OCI-LY3 (cell line): ENCODE measurements at regions not wholly inside any gene's neighbourhood (a gene's known extent, or its start where the extent isn't known, plus 50 kb on each side); places are given as distances from the start of the nearest gene placed in this dataset.

Source experiments
- H2AFZ ChIP-seq: fragments of 200-600, 300-600 bp; shearing (Covaris generic); 2 replicates; pipeline ENCODE4 v1.6.0; 2014; ENCODE audit warnings: antibody characterized with exemption, low read depth, low read length
- H3K27ac ChIP-seq: fragments of 200-600, 300-600 bp; sonication (generic); 2 replicates; pipeline ENCODE4 v1.5.1; 2014; ENCODE audit warnings: mild to moderate bottlenecking, low read length, moderate library complexity, mixed read lengths
- H3K27me3 ChIP-seq: fragments of 200-600, 300-600 bp; sonication (generic); 2 replicates; pipeline ENCODE4 v1.6.1; 2014; ENCODE audit warnings: low read depth, low read length, mixed read lengths
- H3K36me3 ChIP-seq: fragments of 200-600, 300-600 bp; sonication (generic); replicated peaks from 2 replicates; pipeline ENCODE3; 2014; ENCODE audit warnings: low read depth, low read length, mixed read lengths
- H3K4me1 ChIP-seq: fragments of 300-600, 200-600 bp; sonication (generic); 2 replicates; pipeline ENCODE4 v1.6.1; 2014; ENCODE audit warnings: low read length, mixed read lengths
- H3K4me2 ChIP-seq: fragments of 200-600, 300-600 bp; sonication (generic); 2 replicates; pipeline ENCODE4 v1.6.1; 2014; ENCODE audit warnings: low read length, mixed read lengths
- H3K4me3 ChIP-seq: fragments of 300-600, 200-600 bp; sonication (generic); 2 replicates; pipeline ENCODE4 v1.5.1; 2014; ENCODE audit warnings: antibody characterized with exemption, mild to moderate bottlenecking, low read length, moderate library complexity
- H3K79me2 ChIP-seq: fragments of 300-600, 200-600 bp; shearing (Covaris generic); 2 replicates; pipeline ENCODE4 v1.6.1; 2014; ENCODE audit warnings: mild to moderate bottlenecking, low read length, mixed read lengths
- H3K9ac ChIP-seq: fragments of 300-600, 200-600 bp; shearing (Covaris generic); 2 replicates; pipeline ENCODE4 v1.6.0; 2014; ENCODE audit warnings: mild to moderate bottlenecking, low read length, moderate library complexity
- H3K9me3 ChIP-seq: fragments of 200-600, 300-600 bp; shearing (Covaris generic); 2 replicates; pipeline ENCODE4 v1.6.1; 2014; ENCODE audit warnings: low read length, mixed read lengths; ENCODE audit not compliant: insufficient read depth
- H4K20me1 ChIP-seq: fragments of 200-600, 300-600 bp; sonication (generic); 2 replicates; pipeline ENCODE4 v1.6.1; 2016; ENCODE audit warnings: low read length, mixed read lengths; ENCODE audit not compliant: insufficient read depth
- EZH2phosphoT487 ChIP-seq: fragments of 200-600 bp; shearing (Covaris generic); IDR thresholded peaks from 2 replicates; pipeline ENCODE4 v1.6.1; 2018; ENCODE audit warnings: antibody characterized with exemption, mixed run types, low read depth
- TF ChIP-seq, protein P1 (sequence below): fragments of 200-600, 300-600 bp; sonication (generic); IDR thresholded peaks from 2 replicates; pipeline ENCODE4 v1.5.1; 2014; ENCODE audit warnings: antibody characterized with exemption, low read length, low read depth

DNA sequence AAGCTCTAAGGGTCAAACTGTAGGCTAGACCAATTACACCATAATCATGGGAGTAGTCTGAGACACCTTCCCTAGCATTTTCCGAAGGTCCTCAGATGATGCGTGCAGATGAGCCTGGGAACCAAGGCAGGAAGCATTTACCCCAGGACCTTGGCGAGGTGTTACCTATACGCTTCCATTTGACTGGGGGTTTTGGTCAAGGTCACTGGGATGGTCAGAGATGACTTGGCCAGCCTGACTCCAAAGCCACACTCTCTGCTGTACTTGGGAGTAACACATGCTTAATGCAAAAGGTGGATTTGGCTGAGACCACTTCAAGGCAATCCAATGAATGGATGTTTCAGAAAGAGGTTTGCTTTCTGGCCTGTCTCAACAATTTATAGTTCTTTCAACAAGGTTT, 98.9 kb upstream of the IRS2 start:
- TF ChIP-seq EZH2phosphoT487 = no peak
- TF ChIP-seq, protein P1, sequence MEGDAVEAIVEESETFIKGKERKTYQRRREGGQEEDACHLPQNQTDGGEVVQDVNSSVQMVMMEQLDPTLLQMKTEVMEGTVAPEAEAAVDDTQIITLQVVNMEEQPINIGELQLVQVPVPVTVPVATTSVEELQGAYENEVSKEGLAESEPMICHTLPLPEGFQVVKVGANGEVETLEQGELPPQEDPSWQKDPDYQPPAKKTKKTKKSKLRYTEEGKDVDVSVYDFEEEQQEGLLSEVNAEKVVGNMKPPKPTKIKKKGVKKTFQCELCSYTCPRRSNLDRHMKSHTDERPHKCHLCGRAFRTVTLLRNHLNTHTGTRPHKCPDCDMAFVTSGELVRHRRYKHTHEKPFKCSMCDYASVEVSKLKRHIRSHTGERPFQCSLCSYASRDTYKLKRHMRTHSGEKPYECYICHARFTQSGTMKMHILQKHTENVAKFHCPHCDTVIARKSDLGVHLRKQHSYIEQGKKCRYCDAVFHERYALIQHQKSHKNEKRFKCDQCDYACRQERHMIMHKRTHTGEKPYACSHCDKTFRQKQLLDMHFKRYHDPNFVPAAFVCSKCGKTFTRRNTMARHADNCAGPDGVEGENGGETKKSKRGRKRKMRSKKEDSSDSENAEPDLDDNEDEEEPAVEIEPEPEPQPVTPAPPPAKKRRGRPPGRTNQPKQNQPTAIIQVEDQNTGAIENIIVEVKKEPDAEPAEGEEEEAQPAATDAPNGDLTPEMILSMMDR = no peak
- H3K4me1 ChIP-seq = no peaks in the 10 kb centered on the region
- no peak overlapping the region for H3K9ac ChIP-seq
- H2AFZ ChIP-seq = no peak overlapping the region
- no peaks in the 10 kb centered on the region for H3K79me2 ChIP-seq
- no peaks in the 10 kb centered on the region for H3K27me3 ChIP-seq
- H3K4me3 ChIP-seq = no peak overlapping the region
- H3K4me2 ChIP-seq = no peak overlapping the region
- no peaks in the 10 kb centered on the region for H3K36me3 ChIP-seq
- no peak overlapping the region for H3K27ac ChIP-seq
- H4K20me1 ChIP-seq = no peaks in the 10 kb centered on the region
- H3K9me3 ChIP-seq = no peaks in the 10 kb centered on the region

DNA sequence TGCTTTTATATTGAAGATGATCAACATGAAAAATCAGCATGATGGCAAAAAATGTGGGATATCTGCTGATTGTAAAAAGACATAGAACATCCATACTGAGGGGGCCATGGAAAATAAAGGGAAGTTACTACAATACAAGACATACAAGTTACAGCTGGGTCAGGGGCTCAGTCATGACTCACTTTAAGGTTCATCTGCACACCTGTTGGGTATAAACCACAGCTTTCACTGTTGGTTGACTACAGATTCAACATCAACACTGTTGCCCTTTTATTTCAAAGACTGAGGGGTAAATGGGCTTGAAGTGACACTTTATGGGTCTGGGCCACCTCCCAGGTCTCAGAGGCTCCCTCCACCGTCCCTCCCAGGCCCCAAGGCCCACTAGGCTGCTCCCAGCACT, 98.1 kb upstream of the IRS2 start:
- Histone ChIP-seq H3K4me3 (no peak overlapping the region), H3K4me2 (no peak overlapping the region), H3K4me1 (no peaks in the 10 kb centered on the region), H3K27me3 (no peaks in the 10 kb centered on the region), H3K27ac (no peak overlapping the region), H3K79me2 (no peaks in the 10 kb centered on the region), H3K9me3 (no peaks in the 10 kb centered on the region), H3K36me3 (no peaks in the 10 kb centered on the region), H3K9ac (no peak overlapping the region), H2AFZ (no peak overlapping the region), H4K20me1 (no peaks in the 10 kb centered on the region)
- TF ChIP-seq, protein P1 = no peak
- TF ChIP-seq EZH2phosphoT487 = no peak

DNA sequence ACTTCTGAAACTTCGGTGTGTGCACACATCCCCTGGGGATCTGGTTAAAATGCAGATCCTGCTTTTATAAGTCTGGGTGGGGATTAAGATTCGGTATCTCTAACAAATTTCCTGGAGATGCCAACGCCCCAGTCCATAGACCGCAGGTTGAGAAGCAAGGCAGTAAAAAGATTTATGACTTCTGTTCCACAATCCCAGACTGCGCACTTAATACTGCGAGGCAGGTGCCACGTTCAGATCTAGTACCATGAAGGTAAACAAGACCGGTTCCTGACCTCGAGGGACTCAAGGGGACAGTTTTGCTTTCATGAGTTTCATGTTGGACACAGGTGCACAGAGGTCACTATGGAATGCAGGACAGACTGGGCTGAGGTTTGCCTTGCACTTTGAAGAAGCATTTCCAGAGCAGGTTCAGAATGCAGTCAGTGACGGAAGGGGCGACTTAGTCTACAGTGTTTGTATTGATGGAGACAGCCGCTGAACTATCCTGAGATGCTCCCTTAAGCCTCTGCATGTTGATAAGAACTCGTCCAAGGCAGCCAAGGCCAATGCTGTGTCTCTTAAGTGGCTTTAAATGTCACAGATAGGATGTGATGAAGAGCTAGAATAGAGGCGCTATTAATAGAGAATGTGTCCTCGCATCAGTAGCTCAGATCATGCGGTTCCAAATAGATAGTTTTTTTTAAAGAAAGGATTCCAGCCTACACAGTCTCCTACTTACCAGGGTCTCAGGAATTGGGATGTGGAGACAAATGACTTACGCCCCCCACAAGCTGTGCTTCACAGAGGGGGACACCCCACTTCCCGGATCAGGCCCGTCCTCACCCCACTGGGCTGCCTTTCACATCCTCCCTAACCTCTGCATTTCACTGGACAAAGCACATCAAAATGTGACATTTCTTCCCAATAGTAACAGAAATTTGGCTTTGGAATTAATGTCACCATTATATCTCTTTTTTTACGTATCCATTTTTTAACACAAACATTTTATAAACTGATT, 97.1 kb upstream of the IRS2 start:
- no peaks in the 10 kb centered on the region for H3K9me3 ChIP-seq
- H3K4me3 ChIP-seq = no peak overlapping the region
- H3K4me1 ChIP-seq = no peaks in the 10 kb centered on the region
- no peak overlapping the region for H3K27ac ChIP-seq
- TF ChIP-seq, protein P1 = no peak
- TF ChIP-seq EZH2phosphoT487 = no peak
- H3K79me2 ChIP-seq = no peaks in the 10 kb centered on the region
- no peaks in the 10 kb centered on the region for H3K27me3 ChIP-seq
- H3K4me2 ChIP-seq = no peak overlapping the region
- H4K20me1 ChIP-seq = no peaks in the 10 kb centered on the region
- no peaks in the 10 kb centered on the region for H3K36me3 ChIP-seq
- no peak overlapping the region for H2AFZ ChIP-seq
- no peak overlapping the region for H3K9ac ChIP-seq

DNA sequence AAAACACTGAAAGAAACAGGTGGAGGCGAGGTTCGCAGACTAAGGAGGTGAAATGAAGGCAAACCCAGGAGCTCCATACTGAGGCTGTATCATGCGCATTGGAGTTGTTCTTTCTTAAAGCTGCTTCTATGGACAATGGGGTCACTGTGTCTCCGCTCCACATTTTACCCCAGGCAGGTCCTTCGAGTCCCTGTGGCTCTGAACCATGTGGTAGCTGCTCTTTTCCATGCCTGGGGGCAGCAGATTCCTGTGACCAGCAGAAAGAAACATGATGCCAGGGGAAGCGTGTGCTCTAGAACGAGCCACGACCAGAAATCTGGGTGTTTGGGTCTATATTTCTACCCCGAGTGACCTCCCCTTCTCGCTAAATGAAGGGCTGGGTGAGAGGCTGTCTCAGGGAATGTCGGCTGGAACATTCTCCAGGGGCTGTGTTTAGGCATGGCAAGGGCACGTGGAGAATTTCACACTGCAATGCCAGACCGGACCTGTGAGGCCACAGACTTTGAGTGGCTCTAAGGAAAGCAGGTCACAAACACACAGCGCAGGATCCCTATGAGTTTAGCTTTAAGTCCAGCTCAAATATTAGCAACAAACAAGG, 95.7 kb upstream of the IRS2 start:
- no peaks in the 10 kb centered on the region for H3K4me1 ChIP-seq
- H3K4me2 ChIP-seq = no peak overlapping the region
- no peaks in the 10 kb centered on the region for H3K36me3 ChIP-seq
- no peak overlapping the region for H3K9ac ChIP-seq
- no peak overlapping the region for H2AFZ ChIP-seq
- no peak overlapping the region for H3K27ac ChIP-seq
- H3K27me3 ChIP-seq = no peaks in the 10 kb centered on the region
- TF ChIP-seq, protein P1 = no peak
- TF ChIP-seq EZH2phosphoT487 = no peak
- no peaks in the 10 kb centered on the region for H3K9me3 ChIP-seq
- no peaks in the 10 kb centered on the region for H3K79me2 ChIP-seq
- no peak overlapping the region for H3K4me3 ChIP-seq
- H4K20me1 ChIP-seq = no peaks in the 10 kb centered on the region
